SHP77 treated with DMSO at 0.1 percent for 48 hours (cell line): ENCODE measurements at regions not wholly inside any gene's neighbourhood (a gene's known extent, or its start where the extent isn't known, plus 50 kb on each side); places are given as distances from the start of the nearest gene placed in this dataset.
"Not testable (repeated sequence)": the region's sequence is repeated elsewhere in the genome, so short reads cannot be mapped to it uniquely, and the experiment has no call there.

Experiments used
- DNase-seq: peaks from one replicate; lab custom pipeline; 2025; lab: John Stamatoyannopoulos, UW

DNA sequence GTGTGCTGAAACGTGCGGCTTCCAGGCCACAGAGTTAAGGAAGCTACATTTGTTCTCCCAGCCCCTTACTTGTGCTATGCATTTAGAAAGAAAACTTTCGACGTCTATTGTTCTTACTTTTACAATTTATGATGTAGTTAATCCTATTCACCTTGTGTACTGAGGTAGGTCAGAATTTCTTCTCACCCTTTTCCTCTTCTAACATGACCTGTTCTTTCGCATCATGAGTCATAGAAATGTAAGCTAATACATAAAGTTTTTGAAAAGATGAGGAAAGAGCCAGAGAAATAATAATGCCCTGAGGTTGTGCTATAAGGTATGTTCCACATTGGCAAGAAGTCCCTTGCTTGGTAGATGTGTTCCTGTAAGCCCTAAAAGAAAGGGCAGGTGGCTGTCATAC is 298.3 kb downstream of the TRIML1 start:
- DNase-seq: no peak

- DNase-seq: peak; percentile 92
Observed at GRCh38 chr4:188438391-188438824, 299.2 kb downstream of the TRIML1 start.

DNA sequence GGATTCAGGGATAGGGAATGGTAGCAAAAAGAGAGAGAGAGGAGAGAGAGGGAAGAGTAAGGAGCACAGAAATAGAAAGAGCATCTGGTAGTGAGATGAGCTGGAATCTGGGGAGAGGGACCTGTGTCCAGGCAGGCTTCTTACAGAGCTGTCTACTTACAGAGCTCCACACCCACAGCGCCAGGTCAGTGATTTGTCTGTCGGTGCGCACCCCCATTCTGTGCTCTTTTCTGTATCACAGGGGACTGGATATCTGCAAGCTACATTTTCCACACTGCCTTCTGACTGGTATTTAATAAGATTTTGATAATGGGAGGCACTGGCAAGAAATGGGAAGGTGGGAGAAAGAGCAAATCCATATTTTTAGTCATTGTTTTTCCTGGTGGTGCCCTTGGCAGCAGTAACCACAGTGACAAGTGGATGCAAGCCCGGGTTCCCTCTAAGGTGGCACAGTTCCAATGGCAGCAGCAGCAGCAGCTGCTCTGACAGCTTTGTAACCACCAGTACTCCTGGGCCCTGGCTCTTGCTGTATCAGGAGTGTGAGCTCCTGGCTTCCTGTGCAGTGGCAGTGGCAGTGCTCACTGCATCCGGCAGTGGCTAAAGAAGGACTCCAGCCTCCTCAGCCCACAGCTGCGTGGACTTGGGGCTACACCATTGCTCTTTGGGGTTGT is 300.5 kb downstream of the TRIML1 start:
- DNase-seq: peak; percentile 84

DNA sequence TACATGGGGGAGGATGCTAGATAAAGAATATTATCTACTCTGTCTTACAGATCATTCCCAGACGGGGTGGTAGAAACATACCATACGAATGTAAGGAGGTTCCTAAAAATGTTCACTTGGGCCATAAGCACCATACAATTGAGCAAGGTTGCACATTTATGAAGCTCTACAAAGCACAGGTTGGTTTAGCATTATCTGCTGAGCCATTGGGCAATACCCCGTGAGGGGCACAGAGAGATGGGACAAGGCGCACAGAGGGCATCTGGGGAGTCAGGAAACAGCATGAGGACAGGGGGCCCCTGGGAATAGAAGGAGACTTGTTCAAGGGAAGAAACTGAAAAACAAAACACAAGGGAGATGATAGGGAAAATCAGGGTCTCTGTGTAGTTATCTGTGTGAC is 305.3 kb downstream of the TRIML1 start:
- DNase-seq: no peak

GRCh38 chr4:188448996-188449395 is 309.8 kb downstream of the TRIML1 start:
- not testable (repeated sequence) for DNase-seq

DNA sequence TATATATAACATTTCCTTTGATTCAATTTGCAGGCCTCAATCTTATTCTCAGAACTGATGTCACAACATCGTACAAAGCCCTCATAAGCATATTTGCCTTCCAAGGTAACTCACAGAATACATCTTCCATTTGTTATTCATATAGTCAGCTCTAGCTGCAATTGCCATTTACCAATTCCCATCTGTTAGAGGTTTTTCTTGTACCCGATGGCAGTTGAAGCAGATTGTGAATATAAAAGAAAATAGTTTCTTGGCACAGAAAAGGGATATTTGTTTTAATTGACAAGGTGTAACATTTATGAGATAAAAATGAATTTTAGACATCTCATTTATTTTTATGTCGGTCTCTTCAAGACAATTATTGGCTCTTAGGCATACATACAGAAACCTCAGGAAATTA is 311.3 kb downstream of the TRIML1 start:
- DNase-seq: no peak

- no peak for DNase-seq
Observed at GRCh38 chr4:188452097-188452496, 312.9 kb downstream of the TRIML1 start.

- DNase-seq: no peak
Observed at GRCh38 chr4:188454575-188454974, 315.3 kb downstream of the TRIML1 start.

- DNase-seq: no peak
Observed at GRCh38 chr4:188455062-188455752, 316.0 kb downstream of the TRIML1 start.

GRCh38 chr4:188459381-188459780 is 320.1 kb downstream of the TRIML1 start:
- no peak for DNase-seq

DNA sequence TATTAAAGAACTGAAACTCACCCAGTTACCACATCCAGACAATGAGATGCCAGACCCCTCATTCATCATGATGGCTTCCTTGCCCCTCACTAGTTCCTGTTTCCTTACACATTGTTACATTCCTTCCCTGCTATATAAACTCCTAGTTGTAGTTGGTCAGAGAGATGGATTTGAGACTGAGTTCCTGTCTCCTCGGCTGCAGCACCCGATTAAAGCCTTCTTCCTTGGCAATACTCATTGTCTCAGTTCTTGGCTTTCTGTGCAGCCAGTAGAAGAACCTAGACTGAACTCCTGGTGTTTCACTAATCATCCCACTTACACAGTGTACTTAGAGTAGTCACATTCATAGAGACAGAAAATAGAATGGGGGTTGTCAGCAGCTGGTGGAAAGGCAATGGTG is 324.7 kb downstream of the TRIML1 start:
- DNase-seq: no peak

DNA sequence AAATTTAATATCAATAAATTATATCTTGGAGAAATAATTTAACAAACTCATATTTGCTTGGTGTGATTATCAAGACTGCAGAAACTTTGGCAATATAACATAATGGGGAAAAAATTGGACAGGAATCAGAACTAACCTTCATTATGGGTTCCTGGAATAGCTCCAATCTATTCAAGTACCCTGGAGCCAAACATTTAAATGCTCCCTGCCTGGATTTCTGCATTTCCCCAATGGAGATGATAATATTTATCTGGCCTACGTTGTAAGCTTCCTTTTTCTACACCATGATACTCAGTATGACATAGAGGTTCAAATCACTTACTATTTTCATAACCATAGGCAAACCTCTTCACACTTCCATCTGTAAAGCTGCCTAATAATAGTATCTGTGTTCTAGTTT is 326.8 kb downstream of the TRIML1 start:
- no peak for DNase-seq

DNA sequence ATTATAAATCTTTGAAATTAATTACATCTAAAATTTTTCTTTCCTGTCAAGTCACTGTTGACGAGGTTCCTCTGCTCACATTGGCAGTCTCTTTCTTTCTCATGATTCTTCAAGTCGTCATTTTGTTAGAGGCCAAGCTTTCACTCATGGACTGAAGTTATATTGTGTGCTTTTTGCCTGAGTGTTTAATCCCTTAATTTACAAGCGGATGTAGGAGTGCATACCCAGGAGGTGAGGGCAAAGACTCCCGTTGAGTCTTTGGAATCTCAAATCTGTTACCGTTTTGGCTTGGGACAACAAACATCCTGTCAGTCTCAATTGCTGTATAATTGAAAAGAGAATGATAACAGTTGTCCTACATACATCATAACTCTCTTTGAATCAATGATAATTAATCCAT is 345.0 kb downstream of the TRIML1 start:
- DNase-seq: no peak

DNA sequence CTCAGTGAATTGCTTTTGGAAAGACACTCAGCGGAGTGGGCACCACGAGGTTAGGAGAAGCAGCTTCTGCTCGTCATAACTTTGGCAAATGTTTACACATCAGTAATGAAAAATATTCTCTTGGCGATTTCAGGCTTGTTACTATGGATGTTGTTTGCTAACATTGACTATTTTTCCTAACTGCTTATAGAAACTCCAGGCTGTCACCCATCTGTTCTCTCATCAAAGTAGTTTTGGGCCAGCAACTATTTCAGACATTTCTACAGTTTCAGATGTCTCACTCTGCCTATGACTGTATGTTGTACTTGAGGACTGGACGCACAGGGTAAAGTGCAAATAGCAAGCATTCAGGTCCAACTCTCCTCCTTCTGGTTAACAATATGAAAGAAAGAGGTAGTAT is 346.7 kb downstream of the TRIML1 start:
- DNase-seq: no peak

DNA sequence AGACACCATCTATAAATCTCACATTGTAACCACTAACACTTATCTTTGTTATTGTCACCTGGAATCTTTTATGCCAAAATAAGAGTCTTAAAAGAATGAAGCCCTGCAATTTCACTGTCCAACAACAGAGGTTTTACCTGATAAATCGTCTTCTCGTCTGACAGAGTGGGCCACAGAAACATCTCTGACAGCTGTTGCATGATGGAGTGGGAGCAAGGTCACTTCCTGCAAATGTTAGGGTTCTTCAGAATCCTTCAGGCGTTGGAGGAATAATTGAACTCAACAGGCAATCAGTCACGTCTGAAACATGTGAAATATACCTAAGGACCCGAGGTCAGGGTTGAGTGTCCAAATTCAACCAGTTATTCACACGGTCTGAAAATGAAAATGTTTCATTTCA is 353.6 kb downstream of the TRIML1 start:
- DNase-seq: no peak

DNA sequence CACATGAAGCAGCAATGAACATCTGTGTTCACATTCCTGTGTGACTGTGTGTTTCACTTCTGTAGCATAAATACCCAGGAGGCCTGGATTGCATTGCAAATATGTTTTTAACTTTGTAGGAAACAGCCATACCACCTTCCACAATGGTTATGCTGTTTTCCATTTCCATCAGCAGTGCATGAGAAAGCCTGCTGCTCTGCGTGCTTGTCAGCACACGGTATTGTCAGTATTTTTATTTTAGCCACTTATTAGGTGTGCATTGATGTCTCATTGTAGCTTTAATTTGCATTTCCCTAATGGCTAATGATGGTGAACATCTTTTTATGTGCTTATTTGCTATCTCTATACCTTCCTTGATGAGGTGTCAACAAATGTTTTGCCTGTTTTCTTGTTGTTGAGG is 355.9 kb downstream of the TRIML1 start:
- DNase-seq: no peak

- DNase-seq: no peak
Observed at GRCh38 chr4:188511431-188511830, 372.2 kb downstream of the TRIML1 start.

DNA sequence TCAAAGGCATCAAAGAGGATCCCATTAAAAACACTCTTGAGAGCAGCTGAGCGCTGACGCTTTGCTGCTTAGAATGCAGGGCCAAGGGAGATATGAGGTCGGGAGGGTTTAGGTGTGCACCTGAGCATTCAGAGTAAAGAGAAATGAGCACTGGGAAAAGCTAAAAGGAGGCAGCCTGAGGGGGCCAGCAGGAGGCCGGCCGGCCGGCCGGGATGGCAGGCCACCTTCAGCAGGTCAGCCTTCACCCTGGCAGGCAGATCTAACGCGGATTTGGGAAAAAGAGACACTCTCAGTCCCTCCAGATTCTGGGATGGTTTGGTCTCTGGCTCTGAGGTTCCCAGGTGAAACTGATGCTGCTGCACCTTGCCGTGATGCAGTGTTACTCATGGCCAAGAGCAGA is 393.5 kb downstream of the TRIML1 start:
- DNase-seq: no peak

GRCh38 chr4:188534297-188534696 is 395.1 kb downstream of the TRIML1 start:
- DNase-seq: no peak

DNA sequence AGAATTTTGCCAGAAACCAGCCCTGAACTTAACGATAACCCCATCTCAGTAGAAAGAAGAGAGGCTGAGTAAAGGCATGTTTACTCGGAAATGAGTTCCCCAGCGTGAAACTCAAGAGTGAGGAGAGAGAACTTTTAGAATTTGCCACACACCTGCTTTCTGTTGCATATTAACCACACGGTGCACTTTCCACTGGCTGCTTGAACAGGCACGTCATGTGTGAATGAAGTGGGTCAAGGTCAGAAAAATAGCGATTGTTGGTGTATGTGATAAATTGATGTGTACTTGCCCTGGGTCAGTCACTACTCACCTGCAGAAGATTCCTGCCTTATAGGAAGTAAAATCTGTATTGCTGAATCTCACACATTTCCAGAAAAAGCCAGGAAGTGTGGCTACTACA is 395.7 kb downstream of the TRIML1 start:
- no peak for DNase-seq

GRCh38 chr4:188536826-188537225 is 397.6 kb downstream of the TRIML1 start:
- no peak for DNase-seq

DNA sequence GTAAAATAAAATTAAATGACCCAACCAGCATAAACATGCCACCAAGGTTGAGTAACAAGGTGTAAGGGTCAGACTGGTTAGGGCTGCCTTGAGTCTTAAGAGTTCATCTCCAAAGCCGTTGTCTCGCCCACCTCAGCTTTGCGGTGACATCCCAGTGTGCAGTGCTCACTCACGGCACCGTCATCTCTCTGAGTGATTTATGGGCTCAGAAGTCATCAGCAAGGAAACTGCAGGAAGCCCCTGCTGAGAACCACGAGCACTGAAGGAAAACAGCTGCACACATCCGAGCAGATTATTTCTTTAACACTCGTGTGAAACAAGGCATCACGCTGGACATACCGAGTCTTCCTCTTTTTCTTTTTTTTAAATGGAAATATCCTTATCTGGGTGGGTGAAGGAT is 411.1 kb downstream of the TRIML1 start:
- no peak for DNase-seq

DNA sequence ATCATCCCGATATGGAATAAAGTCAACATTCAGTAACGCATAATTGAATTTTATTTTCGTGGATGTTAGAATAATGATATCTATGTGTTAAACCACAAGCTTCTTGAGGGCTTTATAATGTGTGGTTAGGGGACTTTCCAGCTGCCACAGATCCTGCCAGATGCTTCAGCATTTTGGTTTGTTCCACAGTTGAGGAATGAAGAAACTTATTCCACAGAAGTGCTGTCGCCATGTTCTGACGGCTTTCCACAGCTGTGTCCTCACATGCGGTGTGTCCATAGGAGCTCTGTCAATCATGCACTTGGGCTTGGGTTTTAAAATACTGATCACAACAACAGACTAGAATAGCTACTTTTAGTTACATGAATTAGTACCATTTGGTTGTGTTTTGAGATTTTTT is 411.9 kb downstream of the TRIML1 start:
- DNase-seq: no peak

GRCh38 chr4:188552741-188553275 is 413.6 kb downstream of the TRIML1 start:
- no peak for DNase-seq
